ENCODE measurements at regions not wholly inside any gene's neighbourhood (a gene's known extent, or its start where the extent isn't known, plus 50 kb on each side); places are given as distances from the start of the nearest gene placed in this dataset.

- DNase-seq = no peak
Measured at GRCh38 chr7:85478530-85478929, 291.7 kb upstream of the SEMA3D start.

- DNase-seq = no peak
Measured at GRCh38 chr7:85475476-85475875, 288.6 kb upstream of the SEMA3D start.

- no peak for DNase-seq
Measured at GRCh38 chr7:85475071-85475470, 288.2 kb upstream of the SEMA3D start.

DNA sequence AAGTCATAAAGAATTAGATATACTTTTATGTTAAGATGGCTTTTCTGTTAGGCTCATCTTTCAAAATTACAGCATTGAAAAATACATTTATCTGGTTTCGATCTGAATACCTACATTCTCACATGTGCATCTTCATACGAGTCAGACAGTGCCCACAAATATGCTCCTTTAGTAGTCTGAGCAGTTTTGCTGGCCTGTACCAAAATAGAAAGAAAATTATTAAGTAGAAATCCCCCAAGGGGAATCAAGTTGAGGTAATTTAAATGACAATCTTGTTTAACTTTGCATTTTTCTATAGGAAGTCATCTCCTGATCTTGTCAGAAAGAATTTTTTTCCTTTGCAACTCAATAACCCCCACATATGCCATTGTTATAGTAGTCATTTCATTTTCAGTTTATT, 287.4 kb upstream of the SEMA3D start:
- DNase-seq = no peak

DNA sequence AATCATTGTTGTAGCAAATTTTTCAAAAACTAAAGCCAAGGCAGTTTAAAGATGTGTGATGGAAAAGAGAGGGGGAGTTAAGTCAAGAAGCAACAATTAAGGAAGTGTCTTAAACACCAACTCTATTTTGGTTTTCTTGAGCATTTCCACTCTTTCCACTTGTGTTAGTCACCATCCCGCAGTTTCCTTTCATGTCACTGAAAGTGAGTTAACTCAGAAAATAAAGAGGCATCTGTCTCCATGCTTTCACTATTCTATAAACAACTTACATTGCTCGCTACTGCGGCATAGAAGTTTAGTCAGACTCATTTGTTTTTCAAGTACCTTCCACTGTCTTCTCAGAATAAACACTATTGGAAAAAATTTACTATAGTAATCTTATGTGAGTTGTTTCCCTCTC, 284.9 kb upstream of the SEMA3D start:
- DNase-seq = no peak

DNA sequence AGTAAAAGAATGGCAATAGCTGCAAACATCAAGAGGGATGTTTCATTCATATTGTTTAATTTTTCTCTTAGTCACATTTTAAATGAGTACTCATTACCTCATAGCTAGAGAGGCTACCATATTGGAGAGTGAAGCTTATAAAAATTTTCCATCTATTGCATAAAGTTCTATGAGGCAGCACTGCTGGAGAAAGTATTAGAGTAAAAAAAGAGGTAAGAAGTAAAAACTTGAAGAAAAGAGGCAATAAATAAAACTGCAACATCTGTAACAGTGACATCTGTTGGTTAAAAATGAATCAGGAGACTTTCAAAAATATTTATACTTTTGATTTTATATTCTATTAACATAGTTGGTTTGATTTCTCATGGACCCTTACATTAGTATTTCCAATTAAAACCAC, 284.5 kb upstream of the SEMA3D start:
- DNase-seq = no peak

GRCh38 chr7:85469446-85470010, 282.7 kb upstream of the SEMA3D start:
- DNase-seq = no peak

DNA sequence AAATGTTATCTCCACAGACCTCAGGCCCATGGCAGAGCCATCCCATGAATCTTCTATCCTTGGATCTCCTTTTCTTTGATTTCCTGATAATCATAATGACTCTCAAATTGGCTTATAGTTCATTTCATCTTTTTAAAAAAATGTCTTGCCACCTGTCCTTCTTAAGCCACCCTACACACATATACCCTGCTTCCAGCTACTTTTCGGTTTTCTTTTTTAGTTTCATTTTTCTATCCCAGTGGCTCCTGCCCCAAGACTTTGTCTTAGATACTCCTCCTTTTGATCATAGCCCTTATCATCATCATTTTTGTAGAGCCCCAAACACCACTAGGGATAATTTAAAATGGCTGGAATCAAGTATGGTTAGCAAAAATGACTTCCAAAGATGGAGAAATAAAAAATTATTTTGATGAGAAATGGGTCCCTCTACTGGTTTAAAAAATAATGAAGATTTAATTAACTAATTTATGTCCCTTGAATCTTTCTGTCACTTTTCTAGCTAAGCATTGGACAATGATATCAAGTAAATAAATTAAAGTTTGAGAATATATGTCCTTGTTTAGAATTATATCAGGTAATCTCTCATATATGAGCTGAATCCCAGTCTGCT, 277.3 kb upstream of the SEMA3D start:
- DNase-seq = no peak

- no peak for DNase-seq
Measured at GRCh38 chr7:85462671-85463070, 275.8 kb upstream of the SEMA3D start.

DNA sequence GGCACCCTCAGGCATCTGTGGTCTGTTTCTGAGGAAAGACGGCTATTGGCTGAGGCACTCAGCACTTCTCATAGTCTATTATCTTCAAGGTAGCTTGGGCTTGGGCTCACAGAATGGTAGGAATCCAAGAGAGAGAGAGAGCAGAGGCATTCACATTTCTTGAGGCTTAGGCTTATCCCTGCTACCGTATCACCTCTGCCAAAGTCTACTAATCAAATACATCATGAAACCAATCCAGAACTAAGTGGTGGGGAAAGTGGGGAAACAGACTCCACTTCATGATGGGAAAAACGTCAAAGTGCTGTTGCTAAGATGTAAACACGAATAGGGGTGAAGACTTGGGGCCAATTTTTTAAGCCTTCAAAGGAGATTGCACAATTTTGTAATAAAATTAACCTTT, 271.1 kb upstream of the SEMA3D start:
- no peak for DNase-seq

DNA sequence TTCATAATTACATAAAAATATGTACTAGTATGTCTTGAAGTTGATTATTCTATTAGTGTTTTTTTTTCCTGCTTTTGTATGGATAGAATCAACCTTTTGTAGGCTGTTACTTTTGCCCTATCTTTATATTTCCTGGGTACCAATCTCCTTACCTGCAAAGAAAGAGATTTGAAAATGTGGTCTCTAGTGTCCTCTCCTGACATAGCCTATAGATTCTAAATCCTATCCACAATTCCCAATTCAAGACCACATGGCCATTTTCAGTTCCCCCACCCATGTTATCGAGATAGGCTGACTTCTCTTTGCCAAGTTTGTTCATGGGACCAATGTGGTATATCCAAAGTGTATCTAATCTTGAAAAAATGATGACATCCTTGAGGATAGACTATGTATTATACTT, 269.4 kb upstream of the SEMA3D start:
- DNase-seq = peak; percentile 32

DNA sequence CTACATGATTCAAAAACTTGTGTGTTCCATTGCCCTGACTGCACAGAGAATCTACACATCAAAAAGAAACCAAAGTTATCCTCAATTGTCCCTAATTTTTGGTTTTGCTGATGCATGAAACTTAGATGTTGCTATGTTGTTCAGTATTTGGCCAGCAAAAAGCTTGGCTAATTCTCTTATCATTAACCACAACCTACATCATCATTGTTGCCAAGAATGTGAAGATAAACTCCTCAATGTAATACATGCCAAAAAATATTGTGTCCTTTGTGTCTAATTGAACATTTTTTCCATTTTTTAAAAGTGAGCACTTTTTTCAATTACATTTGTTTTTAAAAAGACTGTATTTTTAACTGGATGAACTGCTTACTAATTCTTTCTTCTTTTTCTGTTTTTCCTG, 268.0 kb upstream of the SEMA3D start:
- no peak for DNase-seq

GRCh38 chr7:85452674-85453073, 265.8 kb upstream of the SEMA3D start:
- DNase-seq = no peak

GRCh38 chr7:85449478-85449877, 262.6 kb upstream of the SEMA3D start:
- no peak for DNase-seq

GRCh38 chr7:85447004-85447403, 260.1 kb upstream of the SEMA3D start:
- no peak for DNase-seq

DNA sequence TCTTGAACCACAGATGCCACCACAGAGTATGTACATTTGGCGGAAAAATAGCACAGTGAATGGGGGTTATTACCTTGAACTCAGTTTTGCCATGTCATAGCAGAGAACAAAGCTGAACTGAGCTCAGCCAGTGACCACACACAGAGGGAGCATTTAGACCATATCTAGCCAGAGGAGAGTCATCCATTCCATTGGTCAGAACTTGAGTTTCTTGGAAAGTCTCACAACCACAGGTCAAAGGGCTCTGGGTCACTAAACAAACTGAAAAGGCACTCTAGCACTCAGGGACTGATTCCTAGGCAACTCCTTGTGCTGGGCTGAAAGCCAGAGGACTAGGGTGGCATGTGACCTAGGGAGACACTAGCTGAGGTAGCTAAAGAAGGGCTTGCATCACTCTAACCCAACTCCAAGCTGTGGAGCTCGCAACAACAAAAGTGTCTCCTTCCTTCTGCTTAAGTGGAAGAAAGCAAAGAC, 239.7 kb upstream of the SEMA3D start:
- DNase-seq = no peak

- DNase-seq = no peak
Measured at GRCh38 chr7:85424298-85424697, 237.4 kb upstream of the SEMA3D start.

- DNase-seq = no peak
Measured at GRCh38 chr7:85423209-85423895, 236.5 kb upstream of the SEMA3D start.

- no peak for DNase-seq
Measured at GRCh38 chr7:85415743-85416142, 228.9 kb upstream of the SEMA3D start.

GRCh38 chr7:85413718-85414117, 226.9 kb upstream of the SEMA3D start:
- no peak for DNase-seq

GRCh38 chr7:85412912-85413311, 226.1 kb upstream of the SEMA3D start:
- no peak for DNase-seq

- DNase-seq = no peak
Measured at GRCh38 chr7:85407391-85407790, 220.5 kb upstream of the SEMA3D start.

GRCh38 chr7:85405016-85405902, 218.4 kb upstream of the SEMA3D start:
- DNase-seq = no peak

DNA sequence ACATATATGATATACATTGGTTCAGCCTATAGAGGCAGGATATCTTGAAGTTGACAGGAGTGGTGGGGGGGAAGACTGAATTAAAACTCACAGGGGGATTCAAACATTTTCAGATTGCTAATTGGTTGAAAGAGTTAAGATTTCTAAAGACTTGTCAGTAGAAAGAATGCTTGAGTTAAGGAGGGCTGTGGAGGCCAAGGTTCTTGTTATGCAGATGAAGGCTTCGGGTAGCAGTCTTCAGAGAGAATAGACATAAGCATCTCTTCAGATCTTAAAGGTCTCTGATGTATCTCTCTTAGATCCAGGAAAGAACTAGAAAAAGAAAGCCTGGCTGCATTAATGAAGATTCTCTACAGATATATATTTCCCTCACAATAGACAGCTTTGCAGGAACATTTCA, 209.8 kb upstream of the SEMA3D start:
- DNase-seq = no peak
